ENCODE measurements at regions not wholly inside any gene's neighbourhood (a gene's known extent, or its start where the extent isn't known, plus 50 kb on each side); places are given as distances from the start of the nearest gene placed in this dataset.

DNA sequence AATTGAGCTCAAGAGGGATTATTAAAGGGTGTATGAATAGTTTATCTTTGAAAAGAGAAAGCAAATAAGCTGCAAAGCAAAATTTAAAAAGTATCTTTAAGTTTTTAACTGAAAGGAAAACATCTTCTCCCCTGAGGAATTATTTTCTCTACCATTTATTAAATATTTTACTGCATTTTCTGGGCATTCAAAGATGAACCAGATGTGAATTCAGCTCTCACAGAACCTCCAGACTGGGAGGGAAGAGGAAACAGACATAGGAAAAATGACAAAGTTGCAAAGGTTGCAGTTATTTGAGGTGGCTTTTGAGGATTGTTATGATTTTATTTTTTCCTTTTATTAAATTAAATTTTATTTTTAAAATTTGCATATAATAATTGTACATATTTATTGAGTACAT lies 122.7 kb upstream of the SESN3 start:
- no peak for TF ChIP-seq CTCF (IDR thresholded peaks at IDR 0.05; ENCODE audit: low read depth, low read length)
- no peak for TF ChIP-seq EZH2phosphoT487 (IDR thresholded peaks at IDR 0.05; ENCODE audit: low read depth)

Measured in OCI-LY3 (cell line).